HG03095 (cell line): ENCODE measurements at regions not wholly inside any gene's neighbourhood (a gene's known extent, or its start where the extent isn't known, plus 50 kb on each side); places are given as distances from the start of the nearest gene placed in this dataset.
A peak's percentile ranks its signal among the peaks of the same experiment; 100 is the strongest.
"Not testable (repeated sequence)": the region's sequence is repeated elsewhere in the genome, so short reads cannot be mapped to it uniquely, and the experiment has no call there.

Experiments used
- ATAC-seq: cut with Tn5 transposase; IDR thresholded peaks from one replicate; pipeline ENCODE4 v1.9.1; 2021; ENCODE audit warnings: moderate library complexity; ENCODE audit not compliant: unreplicated experiment

DNA sequence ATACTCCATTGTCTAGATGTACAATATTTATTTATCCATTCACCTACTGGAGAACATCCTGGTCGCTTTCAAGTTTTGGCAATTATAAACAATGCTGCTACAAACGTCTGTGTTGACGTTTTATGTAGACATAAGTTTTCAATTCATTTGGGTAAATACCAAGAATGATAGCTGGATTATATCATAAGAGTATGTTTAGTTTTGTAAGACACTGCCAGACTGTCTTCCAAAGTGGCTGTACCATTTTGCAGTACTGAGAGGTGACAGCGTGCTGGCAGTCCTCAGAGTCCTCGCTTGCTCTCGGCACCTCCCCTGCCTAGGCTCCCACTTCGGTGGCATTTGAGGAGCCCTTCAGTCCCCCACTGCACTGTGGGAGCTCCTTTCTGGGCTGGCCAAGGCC lies 253.3 kb upstream of the INTU start:
- ATAC-seq, result no peak

DNA sequence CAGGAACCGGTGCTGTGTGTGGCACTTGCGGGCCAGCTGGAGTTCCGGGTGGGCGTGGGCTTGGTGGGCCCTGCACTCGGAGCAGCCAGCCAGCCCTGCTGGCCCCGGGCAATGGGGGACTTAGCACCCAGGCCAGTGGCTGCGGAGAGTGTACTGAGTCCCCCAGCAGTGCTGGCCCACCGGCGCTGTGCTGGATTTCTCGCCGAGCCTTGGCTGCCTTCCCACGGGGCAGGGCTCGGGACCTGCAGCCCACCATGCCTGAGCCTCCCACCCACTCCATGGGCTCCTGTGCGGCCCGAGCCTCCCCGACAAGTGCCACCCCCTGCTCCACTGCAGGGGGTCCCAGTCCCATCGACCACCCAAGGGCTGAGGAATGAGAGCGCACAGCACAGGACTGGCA lies 252.8 kb upstream of the INTU start:
- not testable (repeated sequence) for ATAC-seq

DNA sequence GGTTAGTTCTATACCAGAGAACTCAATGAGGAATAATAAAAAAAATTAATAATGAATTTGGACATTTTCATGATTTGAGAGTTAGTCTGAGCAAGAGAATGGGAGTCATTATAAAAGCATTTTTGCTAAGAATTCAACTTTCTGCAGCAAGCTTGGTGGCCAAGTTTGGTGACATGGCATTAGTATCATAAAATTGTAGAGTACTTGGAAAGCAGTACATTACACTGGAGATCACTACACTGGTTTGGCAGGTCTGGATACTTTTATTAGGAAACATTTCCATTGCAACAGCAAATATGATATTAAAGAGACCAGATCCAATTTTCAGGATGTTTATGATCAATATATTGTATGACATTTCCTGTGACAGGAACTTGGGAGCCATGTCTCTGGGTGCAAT lies 249.1 kb upstream of the INTU start:
- no peak for ATAC-seq

DNA sequence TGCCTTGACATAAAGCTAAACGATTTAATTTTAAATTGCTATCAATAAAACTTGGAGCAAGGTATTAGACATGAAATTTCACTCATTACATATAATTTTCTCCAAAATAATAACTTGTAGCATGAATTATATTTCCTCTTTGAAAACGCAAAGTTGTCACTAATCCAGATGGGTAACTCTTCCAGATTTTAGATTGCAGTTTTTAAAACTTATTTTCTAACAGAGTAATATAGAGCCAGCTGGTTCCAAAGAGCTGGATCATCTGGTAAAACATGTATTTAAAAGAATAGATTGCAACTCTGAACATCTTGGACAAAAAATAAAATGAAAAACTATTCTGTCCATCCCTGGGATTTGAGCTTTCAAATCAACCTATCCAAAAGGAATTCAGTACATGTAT lies 238.2 kb upstream of the INTU start:
- no peak for ATAC-seq

GRCh38 chr4:127400276-127400675 lies 232.5 kb upstream of the INTU start:
- ATAC-seq, result no peak

GRCh38 chr4:127400731-127401346 lies 231.9 kb upstream of the INTU start:
- peak; percentile 88 for ATAC-seq

DNA sequence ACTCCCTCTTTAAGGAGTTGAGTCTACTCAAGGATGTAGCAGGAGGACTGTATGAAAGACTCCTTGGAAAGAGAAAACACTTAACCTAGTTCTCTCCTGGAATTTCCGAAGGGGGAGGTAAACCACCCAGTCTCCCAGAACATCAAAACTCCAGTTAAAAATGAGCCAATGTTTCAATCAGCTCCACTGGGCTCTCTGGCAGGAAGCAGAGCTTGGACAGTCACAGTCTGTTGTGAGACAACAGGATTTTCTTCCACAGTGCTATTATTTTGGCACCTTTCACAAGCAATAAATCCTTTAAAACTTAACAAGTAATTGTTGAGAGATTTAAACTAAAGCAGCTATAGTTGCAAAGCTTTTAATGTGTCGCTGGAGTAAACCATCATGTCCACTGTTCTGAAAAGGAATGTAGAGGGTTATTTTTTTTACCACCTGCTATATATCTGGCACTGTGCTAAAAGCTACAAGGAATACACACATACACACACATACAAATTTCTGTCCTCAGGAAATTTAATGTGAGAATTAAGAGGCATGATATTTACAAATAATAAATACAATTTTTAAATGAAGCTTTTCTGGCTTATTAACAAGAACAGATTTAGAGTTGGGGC lies 229.2 kb upstream of the INTU start:
- ATAC-seq, result no peak

GRCh38 chr4:127406187-127406586 lies 226.6 kb upstream of the INTU start:
- no peak for ATAC-seq

DNA sequence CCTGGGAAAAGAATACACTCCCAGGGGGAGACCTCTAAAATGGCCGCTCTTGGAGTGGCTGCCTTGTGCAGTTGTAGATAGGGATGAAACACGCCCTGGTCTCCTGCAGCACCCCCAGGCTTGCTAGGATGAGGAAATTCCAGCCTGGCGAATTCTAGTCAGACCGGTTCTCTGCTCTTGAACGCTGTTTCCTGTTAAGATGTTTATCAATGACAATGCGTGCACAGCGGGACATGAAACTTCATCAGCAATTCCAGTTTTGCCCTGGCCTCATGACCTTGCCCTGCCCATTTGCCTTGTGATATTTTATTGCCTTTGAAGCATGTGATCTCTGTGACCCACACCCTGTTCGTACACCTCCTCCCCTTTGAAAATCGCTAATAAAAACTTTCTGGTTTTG lies 225.2 kb upstream of the INTU start:
- ATAC-seq, result not testable (repeated sequence)

DNA sequence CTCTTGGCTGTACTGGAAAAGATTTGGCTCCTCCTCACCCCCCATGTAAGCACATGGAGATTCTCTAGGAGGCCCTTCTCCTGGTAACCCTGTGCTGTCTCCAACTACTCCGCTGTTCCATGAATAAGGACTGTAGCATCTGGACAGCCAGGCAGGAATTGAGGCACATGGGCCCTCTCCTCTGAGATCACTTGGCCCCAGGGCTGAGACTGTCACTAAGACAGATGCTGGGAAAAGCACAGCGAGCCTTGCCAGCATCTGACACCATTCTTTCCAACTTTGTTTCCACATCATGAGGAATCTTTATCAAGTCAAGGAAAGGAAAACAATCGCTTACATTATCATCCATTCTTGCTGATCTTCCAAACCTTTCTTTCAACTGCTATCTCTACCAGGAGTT lies 222.6 kb upstream of the INTU start:
- ATAC-seq, result no peak

DNA sequence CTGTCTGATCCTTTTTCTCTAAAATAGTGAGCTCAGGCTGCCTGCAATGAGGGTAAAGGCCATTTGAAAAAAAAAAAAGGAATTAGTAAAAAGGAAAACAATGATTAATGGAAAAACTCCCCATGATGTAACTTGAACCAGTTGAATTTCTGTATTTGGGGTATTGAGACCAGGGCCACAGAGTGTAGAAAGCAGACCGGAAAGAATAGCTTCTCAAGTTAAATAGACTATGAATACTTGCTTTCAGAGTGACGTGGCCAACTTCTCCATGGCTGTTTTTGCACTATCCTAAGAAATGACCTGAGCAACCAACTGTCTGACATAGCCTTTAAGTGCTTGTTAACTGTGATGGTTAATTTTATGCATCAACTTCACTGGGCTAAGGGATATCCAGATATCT lies 222.1 kb upstream of the INTU start:
- no peak for ATAC-seq

DNA sequence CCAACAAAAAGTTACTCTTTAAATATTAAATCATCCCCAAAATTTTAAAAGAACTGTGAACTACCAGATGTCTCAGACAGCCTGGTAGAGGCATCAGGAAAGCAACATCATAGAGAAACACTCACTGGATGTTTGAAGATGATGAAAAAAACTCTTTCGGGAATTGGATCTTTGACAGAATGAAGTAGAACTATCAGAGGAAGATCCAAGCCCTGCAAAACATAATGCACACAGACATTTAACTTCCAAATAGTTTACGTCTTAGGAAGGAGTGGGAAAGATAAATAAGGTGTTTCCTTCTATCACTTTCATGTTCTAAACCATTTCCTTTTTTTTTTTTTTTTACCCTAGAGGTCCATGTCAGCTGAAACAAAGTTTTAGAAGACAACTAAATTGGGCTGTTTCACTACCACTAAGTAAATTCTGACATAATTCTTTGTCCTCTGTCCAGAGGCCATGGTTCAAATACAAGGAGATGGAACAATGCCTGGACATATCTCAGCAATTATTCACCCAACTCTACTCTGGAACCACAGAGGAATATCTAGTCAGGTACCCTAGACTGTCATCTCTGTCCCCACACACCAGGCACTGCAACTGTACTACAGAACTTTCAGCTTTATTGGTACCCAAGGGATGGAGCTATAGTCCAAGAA lies 217.7 kb upstream of the INTU start:
- ATAC-seq, result no peak

DNA sequence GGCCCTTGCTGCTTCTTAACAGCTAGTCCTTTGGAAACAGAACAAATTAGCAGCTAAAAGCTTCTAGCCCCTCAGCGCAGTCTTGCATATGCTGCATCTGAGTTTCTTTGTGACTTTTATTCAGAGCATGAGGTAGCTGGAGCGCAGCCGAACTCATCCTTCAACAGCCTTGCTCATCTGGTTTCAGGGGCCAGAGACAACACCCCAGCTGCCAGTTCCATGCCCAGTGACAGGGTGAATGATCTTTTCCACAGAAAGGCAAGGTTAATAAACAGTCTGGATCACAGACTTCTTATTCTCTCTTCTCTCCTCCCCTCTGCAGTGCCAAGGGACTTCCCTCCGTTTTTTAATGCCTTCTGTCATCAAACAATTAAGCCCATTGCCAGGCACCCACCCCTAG lies 216.6 kb upstream of the INTU start:
- no peak for ATAC-seq

- no peak for ATAC-seq
These were observed 214.7 kb upstream of the INTU start for GRCh38 chr4:127417885-127418535.

- ATAC-seq, result no peak
These were observed 213.3 kb upstream of the INTU start for GRCh38 chr4:127419431-127419830.

- ATAC-seq, result no peak
These were observed 211.3 kb upstream of the INTU start for GRCh38 chr4:127421437-127421836.

GRCh38 chr4:127425202-127425845 lies 207.4 kb upstream of the INTU start:
- no peak for ATAC-seq

DNA sequence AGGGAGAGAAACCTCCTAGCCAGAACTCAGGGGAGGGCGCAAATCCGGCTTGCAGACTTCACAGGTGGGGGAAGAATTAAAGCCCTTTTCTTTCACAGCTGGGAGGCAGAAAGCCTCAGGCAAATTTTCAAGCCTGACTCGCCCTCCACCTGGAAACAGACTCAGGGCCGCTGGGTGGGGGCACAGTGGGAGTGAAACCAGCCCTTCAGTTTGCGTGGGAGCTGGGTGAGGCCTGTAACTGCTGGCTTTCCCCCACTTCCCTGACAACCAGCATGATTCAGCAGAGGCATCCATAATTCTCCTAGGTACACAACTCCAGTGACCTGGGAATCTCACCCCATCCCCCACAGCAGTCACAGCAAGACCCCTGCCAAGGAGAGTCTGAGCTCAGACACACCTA lies 206.9 kb upstream of the INTU start:
- ATAC-seq, result no peak

DNA sequence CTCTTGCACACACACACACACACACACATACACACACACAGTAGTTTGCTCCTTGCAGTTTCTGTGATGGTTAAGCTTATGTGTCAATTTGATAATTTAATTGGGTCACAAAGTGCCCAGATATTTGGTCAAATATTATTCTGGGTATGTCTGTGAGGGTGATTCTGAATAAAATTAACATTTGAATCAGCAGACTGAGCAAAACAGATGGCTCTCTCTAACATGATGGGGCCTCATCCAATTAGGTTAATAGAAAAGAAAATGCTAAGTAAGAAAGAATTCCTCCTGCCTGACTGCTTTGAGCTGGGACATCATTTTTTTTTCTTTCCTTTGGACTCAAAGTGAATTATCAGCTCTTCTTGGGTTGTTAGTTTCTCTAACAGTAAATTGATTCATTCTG lies 191.2 kb upstream of the INTU start:
- no peak for ATAC-seq

DNA sequence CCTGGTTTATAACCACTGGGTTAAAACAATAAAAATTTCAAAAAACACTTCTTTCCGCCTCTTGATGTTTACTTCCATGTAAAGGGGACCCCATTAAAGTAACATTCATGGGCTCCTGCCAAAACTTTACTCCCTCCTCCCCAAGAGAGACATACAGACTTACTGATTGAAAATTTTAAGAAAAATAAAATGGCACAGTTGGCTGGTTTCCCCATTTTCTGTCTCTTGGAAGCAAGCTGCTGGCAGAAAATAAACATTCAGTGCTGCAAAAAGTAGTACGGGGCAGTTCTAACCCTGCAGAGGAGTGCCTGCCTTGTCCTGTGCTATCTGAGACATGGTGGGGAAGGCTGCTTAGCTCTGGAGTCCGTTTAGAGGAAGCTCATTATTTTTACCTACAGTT lies 187.3 kb upstream of the INTU start:
- ATAC-seq, result no peak

DNA sequence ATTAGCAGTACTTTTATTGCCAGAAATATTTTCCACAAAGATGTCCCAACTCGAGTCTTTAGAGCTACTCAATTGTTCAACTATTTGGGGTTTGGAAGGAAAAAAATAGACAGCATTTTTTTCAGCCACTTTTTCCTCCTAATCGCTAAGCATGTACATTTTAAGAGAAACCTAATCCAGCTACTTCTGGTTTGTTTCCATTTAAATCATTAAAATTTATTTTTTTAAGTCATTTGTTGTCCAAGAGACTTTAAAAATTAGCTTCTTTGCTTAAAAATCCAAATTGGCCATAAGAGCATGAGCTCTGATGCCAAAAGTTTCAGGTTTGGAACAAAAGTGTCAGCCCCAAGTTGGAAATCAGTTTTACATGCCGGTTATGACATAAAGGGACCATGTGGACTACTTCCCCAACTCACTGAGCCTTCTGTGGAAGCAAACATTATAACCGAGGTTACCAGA lies 186.3 kb upstream of the INTU start:
- ATAC-seq, result no peak

DNA sequence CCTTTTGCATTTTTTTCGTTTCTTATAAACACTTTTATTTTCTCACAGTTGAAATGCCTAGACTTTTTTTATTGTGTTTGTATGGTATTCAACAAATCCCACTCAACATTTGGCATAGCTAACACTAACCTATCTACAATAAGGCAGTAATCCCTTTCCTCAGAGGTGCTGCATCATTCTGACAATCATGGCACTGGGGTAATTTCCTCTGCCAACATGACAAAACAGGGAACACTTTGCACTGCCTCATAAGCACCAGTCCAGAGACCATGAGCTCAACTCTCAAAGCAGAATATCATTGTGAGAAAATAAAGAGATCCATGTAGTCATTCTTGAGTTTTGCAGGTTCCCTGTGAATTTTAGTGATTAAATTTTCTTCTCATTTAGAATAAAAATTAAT lies 183.8 kb upstream of the INTU start:
- ATAC-seq, result no peak
